GM19328 (cell line): ENCODE measurements at regions not wholly inside any gene's neighbourhood (a gene's known extent, or its start where the extent isn't known, plus 50 kb on each side); places are given as distances from the start of the nearest gene placed in this dataset.
A peak's percentile ranks its signal among the peaks of the same experiment; 100 is the strongest.

Experiments used
- ATAC-seq: cut with Tn5 transposase; IDR thresholded peaks from one replicate; pipeline ENCODE4 v1.9.1; 2021; ENCODE audit warnings: mild to moderate bottlenecking, moderate library complexity; ENCODE audit not compliant: unreplicated experiment

DNA sequence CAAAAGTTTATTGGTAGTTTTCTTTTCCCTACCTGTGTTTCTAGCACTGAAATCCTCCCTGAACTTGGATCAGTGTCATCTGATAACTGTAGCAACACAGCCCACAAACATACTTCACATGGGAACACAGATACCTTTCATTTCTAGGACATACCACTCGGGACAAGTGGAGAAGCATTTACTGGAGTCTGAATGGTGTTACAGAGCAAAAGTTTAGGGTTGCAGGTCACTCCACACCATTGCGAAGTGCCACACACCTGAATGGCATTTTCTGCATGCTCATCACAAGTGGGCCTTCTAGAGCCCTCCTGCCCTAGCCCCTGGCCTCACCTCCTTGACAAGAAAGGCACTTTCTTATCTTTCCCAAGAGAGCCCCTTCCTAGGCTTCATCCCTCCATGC is 184.8 kb upstream of the PKDCC start:
- no peak for ATAC-seq

DNA sequence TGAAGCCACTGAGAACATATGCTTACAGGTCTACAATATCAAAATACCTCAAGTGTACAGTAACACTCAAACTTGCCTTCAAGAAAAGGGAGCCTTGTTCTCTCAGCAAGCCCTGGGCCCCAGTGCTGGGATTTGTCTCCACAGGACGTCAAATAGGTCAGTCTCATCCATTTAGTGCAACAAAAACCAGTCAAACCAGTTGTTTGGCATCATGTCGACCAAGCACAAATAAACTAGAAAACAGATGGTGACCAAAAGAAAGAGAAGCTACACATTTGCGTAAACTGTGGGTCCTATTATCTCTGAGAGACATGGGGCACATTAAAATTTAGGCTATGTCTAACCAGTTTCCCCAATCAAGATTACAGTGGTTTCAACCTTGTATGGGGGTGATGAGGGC is 182.6 kb upstream of the PKDCC start:
- ATAC-seq = no peak

DNA sequence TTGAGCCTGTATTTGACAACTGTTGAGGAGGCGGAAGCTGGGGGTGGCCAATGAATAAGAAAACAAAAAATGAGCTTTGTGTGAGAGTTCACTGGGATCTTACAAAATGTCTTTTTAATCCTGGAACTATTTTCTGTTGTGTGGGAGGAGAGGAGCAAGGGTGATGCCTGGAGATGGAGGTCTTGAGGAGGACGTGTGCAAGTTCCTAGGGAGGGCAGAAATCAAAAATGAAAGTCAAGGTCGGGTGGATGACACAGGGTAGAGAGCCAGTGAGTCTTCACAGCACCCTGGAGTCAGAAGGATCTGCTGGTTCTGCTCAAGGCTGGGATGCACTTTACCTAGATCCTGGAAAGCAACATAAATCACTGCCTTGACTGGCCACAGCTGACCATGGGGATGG is 180.3 kb upstream of the PKDCC start:
- no peak for ATAC-seq

DNA sequence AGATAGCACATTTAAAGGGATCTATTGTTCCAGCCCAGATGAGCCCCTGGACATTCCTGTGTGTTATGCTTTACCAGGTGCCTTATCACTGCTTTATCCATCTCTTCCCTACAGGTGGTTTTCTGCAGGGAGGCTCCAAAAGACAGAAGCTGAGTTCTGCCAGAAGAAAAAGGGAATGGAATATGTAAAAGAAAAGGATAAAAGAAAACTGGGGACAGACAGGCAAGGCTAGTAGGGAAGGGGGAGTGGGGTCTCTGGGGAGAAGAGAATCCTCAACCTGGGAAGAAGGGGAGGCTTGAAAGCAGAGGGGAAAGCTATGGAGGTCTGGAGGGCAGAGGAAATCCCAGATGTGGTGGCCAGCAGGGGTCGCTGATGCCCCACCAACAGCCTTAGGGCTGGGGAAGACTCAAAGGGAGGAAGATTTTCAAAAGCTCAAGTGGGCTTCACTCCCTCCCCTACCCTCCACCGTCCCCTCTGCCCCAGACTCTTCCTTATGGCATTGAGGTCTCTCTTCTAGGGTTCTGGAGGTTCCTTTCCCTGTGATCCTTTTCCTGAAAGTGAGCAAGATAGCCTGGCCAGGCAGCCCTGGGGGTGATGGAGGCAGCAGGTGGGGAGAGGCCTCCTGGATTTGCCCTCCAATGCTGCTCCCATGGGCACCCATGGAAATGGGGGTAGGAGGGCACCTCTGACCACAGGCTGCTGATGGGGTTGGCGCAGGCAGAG is 178.1 kb upstream of the PKDCC start:
- peak; percentile 68 for ATAC-seq

GRCh38 chr2:41870265-41870585 is 177.6 kb upstream of the PKDCC start:
- ATAC-seq = no peak

GRCh38 chr2:41871080-41871479 is 176.7 kb upstream of the PKDCC start:
- ATAC-seq = no peak

DNA sequence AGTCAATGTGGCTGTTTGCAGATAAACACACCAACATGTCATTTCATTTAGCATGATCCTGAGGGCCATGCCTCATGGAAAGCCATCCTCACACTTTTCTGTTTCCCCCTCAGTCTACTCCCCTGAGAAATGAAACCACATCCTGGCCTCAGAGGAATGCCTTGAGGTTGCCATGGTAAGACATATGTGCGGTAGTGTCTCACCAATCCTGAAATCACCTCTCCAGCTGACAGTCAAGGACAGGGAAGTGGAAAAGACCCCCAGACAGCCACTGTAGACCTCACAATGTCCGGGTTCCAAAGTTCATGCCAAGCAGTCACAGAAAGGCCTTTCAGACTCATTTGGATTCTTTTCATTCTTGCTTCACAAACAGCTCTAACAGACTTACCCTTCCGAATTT is 175.2 kb upstream of the PKDCC start:
- no peak for ATAC-seq

GRCh38 chr2:41873102-41874031 is 174.5 kb upstream of the PKDCC start:
- ATAC-seq = no peak

- no peak for ATAC-seq
Measured at GRCh38 chr2:41877114-41877678, 170.6 kb upstream of the PKDCC start.

- no peak for ATAC-seq
Measured at GRCh38 chr2:41878056-41878455, 169.8 kb upstream of the PKDCC start.

GRCh38 chr2:41878716-41879234 is 169.0 kb upstream of the PKDCC start:
- no peak for ATAC-seq

DNA sequence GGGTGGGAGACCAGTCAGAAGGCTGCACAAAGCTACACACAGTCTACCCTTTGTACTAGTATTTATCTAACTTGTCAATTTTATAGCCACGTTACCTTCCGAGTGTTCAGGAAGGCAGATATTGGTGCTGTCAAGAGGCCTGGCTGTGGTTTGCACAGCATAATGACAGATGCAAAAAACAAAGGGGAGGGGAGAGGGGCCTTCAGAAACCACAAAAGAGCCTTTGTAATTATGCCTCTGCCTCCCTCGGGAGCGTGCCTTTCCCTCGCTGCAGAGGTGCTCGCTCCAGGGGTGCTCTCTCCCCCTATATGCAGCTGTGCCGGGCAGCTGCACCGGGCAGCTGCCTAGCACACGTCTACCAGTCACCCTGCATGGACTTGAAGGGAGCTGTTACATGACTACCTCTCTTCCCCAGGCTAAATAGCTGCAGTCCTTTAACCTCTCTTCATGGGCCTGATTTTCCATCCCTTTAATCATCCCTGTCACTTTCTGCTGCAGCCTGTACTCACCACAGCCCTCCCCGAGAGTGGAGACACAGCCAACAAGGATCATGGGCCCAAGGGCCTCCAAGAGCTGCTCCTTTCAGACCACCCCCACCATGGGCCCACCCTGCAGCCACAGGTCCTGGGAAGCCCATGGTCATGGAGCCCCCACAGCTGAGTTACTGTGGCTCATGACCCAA is 168.4 kb upstream of the PKDCC start:
- no peak for ATAC-seq

- ATAC-seq = no peak
Measured at GRCh38 chr2:41880561-41881243, 167.1 kb upstream of the PKDCC start.

DNA sequence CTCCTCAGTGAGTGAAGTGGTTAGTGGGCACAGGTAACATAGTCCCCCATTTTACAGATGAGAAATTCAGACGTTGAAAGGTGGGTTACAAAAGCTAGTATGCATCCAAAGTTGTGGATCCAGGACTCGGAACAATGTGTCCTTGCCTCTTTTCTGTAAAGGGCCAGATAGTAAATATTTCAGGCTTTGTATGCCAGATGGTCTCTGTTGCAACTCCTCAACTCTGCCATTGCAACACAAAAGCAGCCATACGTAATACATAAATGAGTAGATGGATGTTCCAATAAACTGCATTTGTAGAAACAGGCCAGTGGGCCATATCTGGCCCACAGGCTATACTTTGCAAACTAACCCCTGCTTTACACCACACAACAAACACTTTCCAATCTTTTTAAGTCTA is 166.6 kb upstream of the PKDCC start:
- ATAC-seq = no peak

GRCh38 chr2:41884718-41885117 is 163.1 kb upstream of the PKDCC start:
- ATAC-seq = no peak

GRCh38 chr2:41886145-41886664 is 161.6 kb upstream of the PKDCC start:
- no peak for ATAC-seq

DNA sequence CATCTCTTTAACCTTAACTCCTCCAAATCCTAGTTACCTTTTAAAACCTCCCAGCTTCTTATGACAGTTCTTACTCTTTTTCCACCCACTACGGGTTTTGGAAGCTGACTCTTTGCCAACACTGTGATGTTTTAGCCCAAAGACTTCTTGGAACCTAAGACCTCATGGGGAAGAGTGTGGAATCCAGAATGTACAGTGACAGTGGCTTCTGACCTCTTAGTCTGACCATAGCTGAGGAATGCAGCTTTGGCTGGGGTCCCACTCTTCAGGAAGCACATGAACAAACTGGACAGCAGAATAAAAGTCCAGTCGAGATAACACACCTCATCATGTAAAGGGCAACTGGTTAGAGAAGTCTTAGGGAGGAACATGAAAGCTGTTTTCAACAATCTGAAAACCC is 161.1 kb upstream of the PKDCC start:
- no peak for ATAC-seq

DNA sequence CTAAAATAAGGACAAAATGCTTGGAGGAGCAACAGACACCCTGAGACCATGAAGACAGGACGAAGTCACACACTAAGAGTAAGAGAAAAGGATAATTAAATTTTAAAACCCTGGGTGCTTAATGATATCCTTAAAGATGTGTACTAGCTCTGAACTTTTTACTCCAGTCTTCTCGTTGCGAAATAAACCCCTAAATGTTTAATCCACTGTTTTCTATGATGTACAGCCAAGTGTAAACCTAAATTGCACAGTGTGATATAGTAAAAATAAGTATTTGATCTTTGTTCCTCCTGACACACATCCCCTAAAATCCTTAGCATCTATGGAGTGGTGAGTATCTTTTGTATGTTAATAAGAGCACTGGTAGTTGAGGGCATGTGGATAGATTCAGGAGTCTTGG is 157.5 kb upstream of the PKDCC start:
- no peak for ATAC-seq

DNA sequence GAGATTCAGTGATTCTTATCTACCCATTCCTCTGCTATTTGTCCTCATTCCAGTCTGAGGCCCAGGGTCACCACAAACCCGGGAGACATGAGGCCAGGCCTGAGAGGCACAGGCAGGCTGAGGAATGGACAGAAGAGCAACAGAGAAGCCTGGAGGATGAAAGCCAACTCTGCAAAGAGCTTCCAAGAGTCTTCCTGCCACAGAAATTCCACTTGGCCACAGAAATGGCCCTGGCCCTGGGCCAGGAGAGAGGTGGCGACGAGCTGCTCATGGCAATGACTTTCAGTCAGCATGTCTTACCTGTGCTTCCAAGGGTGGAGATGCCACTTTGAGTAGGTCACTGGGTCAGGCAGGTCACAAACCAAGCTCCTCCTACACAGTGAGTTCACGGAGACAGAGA is 155.3 kb upstream of the PKDCC start:
- no peak for ATAC-seq

DNA sequence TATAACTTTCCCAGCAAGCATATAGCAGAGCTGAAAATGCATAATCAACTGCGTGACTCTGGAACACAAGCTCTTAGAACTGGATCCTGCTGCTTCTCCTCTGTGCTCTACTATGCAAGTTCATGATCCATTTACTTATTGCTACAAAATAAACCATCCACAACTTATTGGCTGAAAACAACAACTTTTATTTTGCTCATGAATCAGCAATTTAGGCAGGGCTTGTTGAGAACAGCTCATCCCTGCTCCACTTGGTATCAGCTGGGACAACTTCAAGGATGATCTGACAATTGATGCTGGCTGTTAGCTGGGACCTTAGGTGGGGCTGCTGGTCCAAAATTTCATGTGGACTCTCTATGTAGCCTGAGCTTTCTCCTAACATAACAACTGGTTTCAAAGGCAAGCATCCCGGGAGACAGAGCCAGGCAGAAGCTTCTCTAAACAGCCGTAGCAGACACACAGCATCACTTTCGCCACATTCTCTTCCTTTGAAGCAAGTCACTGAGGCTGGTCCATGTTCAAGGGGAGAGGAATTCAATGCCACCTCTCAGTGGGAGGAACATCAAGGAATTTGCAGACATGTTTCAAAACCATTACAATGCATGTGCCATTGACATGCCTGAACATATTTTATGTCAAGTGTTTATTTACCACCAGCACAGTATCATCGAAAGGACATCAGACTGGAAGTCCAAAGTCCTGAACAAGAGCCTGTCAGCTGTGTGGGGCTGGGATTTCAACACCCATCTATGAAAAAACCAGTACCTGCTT is 153.1 kb upstream of the PKDCC start:
- ATAC-seq = no peak
